B cell (primary cell): ENCODE measurements at regions not wholly inside any gene's neighbourhood (a gene's known extent, or its start where the extent isn't known, plus 50 kb on each side); places are given as distances from the start of the nearest gene placed in this dataset.

Experiments
- ATAC-seq: fragments of 200-7000 bp; cut with Tn5 transposase; one replicate; pipeline ENCODE4 v1.10.0; 2021; ENCODE audit warnings: low read depth, mild to moderate bottlenecking, moderate number of reproducible peaks, moderate library complexity
- CTCF ChIA-PET: fragments of 350-600 bp; sonication (Branson Sonifier 250); formaldehyde crosslinking; loops from one replicate; lab custom pipeline; 2021; ENCODE audit warnings: antibody characterized with exemption, inconsistent platforms; lab: Charles Lee
- POLR2A ChIA-PET: fragments of 350-600 bp; sonication (Branson Sonifier 250); formaldehyde crosslinking; loops from one replicate; lab custom pipeline; 2021; ENCODE audit warnings: antibody characterized with exemption; lab: Charles Lee
- DNase-seq: peaks from one replicate; pipeline ENCODE4 v3.0.0; 2013
- H2AFZ ChIP-seq: 2 replicates; pipeline ENCODE4 v1.6.1; 2012; ENCODE audit warnings: mild to moderate bottlenecking, low read depth, low read length; ENCODE audit not compliant: insufficient read depth, poor library complexity, severe bottlenecking
- H3K27ac ChIP-seq, 2 donors: 1 replicate in 1 of 2; 2 replicates in 1 of 2; pipeline ENCODE4 v1.5.1; 2012 to 2013; ENCODE audit warnings: low read length in 2 of 2, mild to moderate bottlenecking in 2 of 2, moderate library complexity in 1 of 2
- H3K27me3 ChIP-seq, 4 experiments: fragments of 200-600 bp in 1 of 4; sonication (generic) in 1 of 4; replicated peaks in 1 of 4; 1 replicate in 2 of 4; 2 replicates in 2 of 4; pipeline versions ENCODE4 v1.6.1 to v1.7.0; 2013 to 2016; ENCODE audit warnings: low read length in 3 of 4, mild to moderate bottlenecking in 2 of 4, mixed read lengths in 1 of 4, moderate library complexity in 1 of 4; ENCODE audit not compliant: insufficient read depth in 4 of 4, control insufficient read depth in 3 of 4; ENCODE audit errors: control extremely low read depth in 1 of 4
- H3K36me3 ChIP-seq, 2 experiments: replicated peaks in 1 of 2; 1 replicate in 1 of 2; 2 replicates in 1 of 2; pipeline versions ENCODE4 v1.6.1 to v1.7.1; 2013; ENCODE audit warnings: low read length in 1 of 2; ENCODE audit not compliant: insufficient read depth in 2 of 2, control insufficient read depth in 1 of 2; ENCODE audit errors: control extremely low read depth in 1 of 2, extremely low read depth in 1 of 2
- H3K4me1 ChIP-seq, 2 donors: fragments of 200-600 bp in 1 of 2; sonication (generic) in 1 of 2; 1 replicate in 1 of 2; 2 replicates in 1 of 2; pipeline versions ENCODE4 v1.5.1 to v1.6.1; 2013 to 2017; ENCODE audit warnings: low read length in 2 of 2; ENCODE audit not compliant: control insufficient read depth in 2 of 2, insufficient read depth in 2 of 2
- H3K4me2 ChIP-seq: replicated peaks from 2 replicates; pipeline ENCODE3; 2012; ENCODE audit warnings: mild to moderate bottlenecking, low read depth, low read length; ENCODE audit not compliant: poor library complexity, severe bottlenecking
- H3K4me3 ChIP-seq, 5 experiments: fragments of 200-600 bp in 1 of 5; sonication (generic) in 1 of 5; 1 replicate in 3 of 5; 2 replicates in 2 of 5; pipeline versions ENCODE4 v1.5.1 to v1.7.0; 2011 to 2016; ENCODE audit warnings: low read length in 4 of 5, mild to moderate bottlenecking in 4 of 5, low read depth in 2 of 5, control low read depth in 1 of 5, moderate library complexity in 1 of 5; ENCODE audit not compliant: insufficient read depth in 1 of 5; ENCODE audit errors: control extremely low read depth in 1 of 5, extremely low read depth in 1 of 5
- H3K79me2 ChIP-seq: fragments of 200-600 bp; sonication (generic); one replicate; pipeline ENCODE4 v1.6.0; 2016; ENCODE audit warnings: low read length; ENCODE audit not compliant: control insufficient read depth, insufficient read depth
- H3K9ac ChIP-seq: fragments of 200-600 bp; sonication (generic); 2 replicates; pipeline ENCODE4 v1.6.1; 2017; ENCODE audit warnings: mild to moderate bottlenecking, low read length, moderate library complexity
- H3K9me3 ChIP-seq, 3 donors: one replicate each; pipeline versions ENCODE4 v1.6.1 to v1.7.1; 2013; ENCODE audit warnings: low read length in 2 of 3; ENCODE audit not compliant: control insufficient read depth in 2 of 3, insufficient read depth in 1 of 3; ENCODE audit errors: control extremely low read depth in 1 of 3
- H4K20me1 ChIP-seq: 2 replicates; pipeline ENCODE4 v1.6.0; 2012; ENCODE audit warnings: mild to moderate bottlenecking, low read length; ENCODE audit not compliant: insufficient read depth, control insufficient read depth, poor library complexity, severe bottlenecking
- H3K27ac Mint-ChIP-seq: one replicate; pipeline ENCODE4 v1.8.0; 2021; ENCODE audit warnings: mixed read lengths
- H3K27me3 Mint-ChIP-seq: one replicate; pipeline ENCODE4 v1.8.0; 2021; ENCODE audit warnings: mixed read lengths
- H3K4me1 Mint-ChIP-seq: one replicate; pipeline ENCODE4 v1.8.0; 2021; ENCODE audit warnings: mixed read lengths
- H3K4me3 Mint-ChIP-seq: one replicate; pipeline ENCODE4 v1.8.0; 2021; ENCODE audit warnings: mixed read lengths
- H3K9me3 Mint-ChIP-seq: one replicate; pipeline ENCODE4 v1.8.0; 2022; ENCODE audit warnings: mixed read lengths; ENCODE audit not compliant: insufficient read depth
- CTCF ChIP-seq: fragments of 200-600 bp; IDR thresholded peaks from one replicate; pipeline ENCODE4 v1.8.0; 2022; ENCODE audit warnings: antibody characterized with exemption, mild to moderate bottlenecking
- EZH2 ChIP-seq: IDR thresholded peaks from 2 replicates; pipeline ENCODE4 v1.6.1; 2012; ENCODE audit warnings: borderline replicate concordance, low read depth, mild to moderate bottlenecking, moderate library complexity, low read length; ENCODE audit not compliant: insufficient read depth, poor library complexity, severe bottlenecking
- WGBS: methylation state at CpG from one replicate; pipeline ENCODE4 v1.1.5; 2013; ENCODE audit warnings: missing lambda C conversion rate; ENCODE audit not compliant: insufficient coverage; 5-methylcytosine and 5-hydroxymethylcytosine counted together
- intact Hi-C: fragments of 100-400 bp; cut with micrococcal nuclease; formaldehyde crosslinking; loops from one replicate; pipeline ENCODE4 v1.10.0; 2022

GRCh38 chr5:39652036-39652435, 227.3 kb upstream of the DAB2 start:
- 100% methylated on average over 2 of the region's 4 CpGs for WGBS
- TF ChIP-seq CTCF, result no peak
- TF ChIP-seq EZH2, result no peak
- no peak overlapping the region for H3K27ac Mint-ChIP-seq
- Histone ChIP-seq H3K4me1 (no peaks in the 10 kb centered on the region), H3K27me3 (no peaks in the 10 kb centered on the region), H3K79me2 (no peaks in the 10 kb centered on the region), H3K27ac (no peak overlapping the region), H2AFZ (no peak overlapping the region), H3K9ac (no peak overlapping the region), H4K20me1 (no peaks in the 10 kb centered on the region), H3K4me2 (no peak overlapping the region), H3K4me3 (no peak overlapping the region), H3K36me3 (no peaks in the 10 kb centered on the region), H3K9me3 (no peaks in the 10 kb centered on the region)
- intact Hi-C loops, result no loop called here
- ChIA-PET POLR2A (no interaction called here), CTCF (no interaction called here)
- no peak overlapping the region for H3K4me3 Mint-ChIP-seq
- DNase-seq (no peak), ATAC-seq (no peak)
- H3K9me3 Mint-ChIP-seq, result no peaks in the 10 kb centered on the region
- H3K4me1 Mint-ChIP-seq, result no peaks in the 10 kb centered on the region
- H3K27me3 Mint-ChIP-seq, result no peaks in the 10 kb centered on the region

GRCh38 chr5:39650008-39650762, 225.4 kb upstream of the DAB2 start:
- Mint-ChIP-seq H3K4me3 (no peak overlapping the region), H3K27me3 (no peaks in the 10 kb centered on the region), H3K4me1 (no peaks in the 10 kb centered on the region), H3K27ac (no peak overlapping the region), H3K9me3 (no peaks in the 10 kb centered on the region)
- Histone ChIP-seq H3K79me2 (no peaks in the 10 kb centered on the region), H2AFZ (no peak overlapping the region), H3K4me3 (no peak overlapping the region), H3K27ac (no peak overlapping the region), H3K27me3 (no peaks in the 10 kb centered on the region), H4K20me1 (no peaks in the 10 kb centered on the region), H3K9me3 (no peaks in the 10 kb centered on the region), H3K4me1 (no peaks in the 10 kb centered on the region), H3K9ac (no peak overlapping the region), H3K36me3 (no peaks in the 10 kb centered on the region), H3K4me2 (no peak overlapping the region)
- TF ChIP-seq CTCF (no peak), EZH2 (no peak)
- intact Hi-C loops, result no loop called here
- ATAC-seq, result no peak
- WGBS, result 82% methylated on average over 1 of the region's 1 CpG
- CTCF ChIA-PET, result no interaction called here
- no peak for DNase-seq
- POLR2A ChIA-PET, result no interaction called here
